ENCODE measurements at regions not wholly inside any gene's neighbourhood (a gene's known extent, or its start where the extent isn't known, plus 50 kb on each side); places are given as distances from the start of the nearest gene placed in this dataset.
"Not testable (repeated sequence)": the region's sequence is repeated elsewhere in the genome, so short reads cannot be mapped to it uniquely, and the experiment has no call there.

DNA sequence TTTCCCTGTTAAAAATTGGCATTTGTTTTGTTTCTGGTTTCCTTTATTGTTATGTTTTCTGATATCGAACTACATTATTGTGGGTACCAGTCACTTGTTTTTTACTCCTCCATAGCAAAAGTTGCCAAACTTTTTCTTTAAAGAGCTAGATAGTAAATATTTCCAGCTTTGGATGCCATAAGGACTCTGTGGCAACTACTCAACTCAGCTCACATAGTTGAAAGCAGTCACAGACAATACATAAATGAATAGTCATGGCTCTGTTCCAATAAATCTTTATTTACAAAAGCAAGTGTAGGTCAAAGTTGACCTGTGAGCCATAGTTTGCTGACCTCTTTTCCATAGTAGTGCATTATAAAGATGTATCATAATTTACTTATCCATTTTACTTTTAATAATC is 305.0 kb downstream of the RASEF start:
- Mint-ChIP-seq H3K27me3 (no peaks in the 10 kb centered on the region), H3K4me1 (no peaks in the 10 kb centered on the region), H3K9me3 (peaks cover 3% of the 10 kb centered on the region), H3K4me3 (no peak overlapping the region), H3K36me3 (no peaks in the 10 kb centered on the region), H3K27ac (no peak overlapping the region)
- DNase-seq, result no peak
- CTCF ChIA-PET, result no interaction called here

DNA sequence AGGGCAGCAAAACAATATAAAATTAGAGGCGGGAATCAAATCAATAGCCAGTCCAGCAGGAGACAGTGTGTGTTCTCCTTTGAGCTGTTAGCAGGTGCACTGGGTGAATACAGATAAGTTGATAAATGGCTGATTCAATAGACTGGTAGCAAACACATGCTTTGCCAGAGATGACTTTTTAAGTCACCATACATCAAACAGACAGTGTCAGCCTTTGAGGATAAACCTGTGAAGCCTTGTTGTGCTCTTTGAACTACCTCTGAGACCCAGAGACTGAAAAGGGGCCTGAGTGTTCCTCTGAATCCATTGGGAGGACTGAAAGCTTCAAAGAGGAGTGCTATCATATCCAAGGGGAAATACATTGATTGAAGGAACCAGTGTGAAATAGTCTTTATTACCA is 301.9 kb downstream of the RASEF start:
- Mint-ChIP-seq H3K4me3 (no peak overlapping the region), H3K4me1 (no peaks in the 10 kb centered on the region), H3K27me3 (no peaks in the 10 kb centered on the region), H3K36me3 (no peaks in the 10 kb centered on the region), H3K27ac (no peak overlapping the region), H3K9me3 (peaks cover 3% of the 10 kb centered on the region)
- DNase-seq, result no peak
- CTCF ChIA-PET, result no interaction called here

DNA sequence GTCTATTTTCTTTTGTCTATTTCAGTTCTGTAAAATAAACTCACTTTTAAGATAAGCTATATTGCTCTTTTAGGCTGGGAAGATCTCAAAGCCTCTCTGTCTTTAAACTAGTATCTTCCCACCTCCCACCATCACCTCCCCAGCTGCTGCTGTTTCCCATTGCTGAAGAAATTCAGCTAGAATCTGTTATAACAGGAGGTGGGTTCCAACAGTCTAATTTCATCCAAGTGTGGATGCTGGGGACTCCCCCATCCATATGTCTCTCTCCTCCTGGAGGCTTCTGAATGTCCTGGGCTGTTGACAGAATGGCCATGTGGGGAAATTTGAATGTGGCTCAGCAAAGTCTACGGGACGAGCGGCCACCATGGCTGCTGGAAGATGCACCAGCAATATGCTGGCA is 301.0 kb downstream of the RASEF start:
- DNase-seq, result no peak
- CTCF ChIA-PET, result no interaction called here
- H3K9me3 Mint-ChIP-seq, result peaks cover 7% of the 10 kb centered on the region
- H3K36me3 Mint-ChIP-seq, result no peaks in the 10 kb centered on the region
- no peak overlapping the region for H3K27ac Mint-ChIP-seq
- H3K27me3 Mint-ChIP-seq, result no peaks in the 10 kb centered on the region
- H3K4me3 Mint-ChIP-seq, result no peak overlapping the region
- H3K4me1 Mint-ChIP-seq, result no peaks in the 10 kb centered on the region

DNA sequence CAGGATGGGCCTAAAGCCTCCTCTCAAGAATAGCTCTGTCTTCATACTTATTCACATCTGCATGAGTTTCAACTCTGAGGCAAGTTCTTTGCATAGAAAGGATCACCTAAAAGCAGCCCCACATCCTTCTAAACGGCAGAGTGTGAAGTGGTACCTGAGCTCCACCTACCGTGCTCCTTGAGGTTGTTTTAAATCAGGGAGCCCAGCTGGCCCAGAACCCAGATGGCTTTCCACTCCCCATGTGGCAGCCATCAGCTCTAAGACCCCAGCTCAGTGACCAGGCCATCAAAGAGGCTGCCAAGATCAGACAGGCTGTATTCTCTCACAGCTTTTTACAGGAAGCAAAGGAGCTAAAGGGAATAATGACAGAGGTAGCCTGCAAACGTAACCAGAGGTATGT is 299.3 kb downstream of the RASEF start:
- Mint-ChIP-seq H3K27me3 (no peaks in the 10 kb centered on the region), H3K4me3 (no peak overlapping the region), H3K9me3 (peaks cover 4% of the 10 kb centered on the region), H3K36me3 (no peaks in the 10 kb centered on the region), H3K4me1 (no peaks in the 10 kb centered on the region), H3K27ac (no peak overlapping the region)
- CTCF ChIA-PET, result no interaction called here
- no peak for DNase-seq

DNA sequence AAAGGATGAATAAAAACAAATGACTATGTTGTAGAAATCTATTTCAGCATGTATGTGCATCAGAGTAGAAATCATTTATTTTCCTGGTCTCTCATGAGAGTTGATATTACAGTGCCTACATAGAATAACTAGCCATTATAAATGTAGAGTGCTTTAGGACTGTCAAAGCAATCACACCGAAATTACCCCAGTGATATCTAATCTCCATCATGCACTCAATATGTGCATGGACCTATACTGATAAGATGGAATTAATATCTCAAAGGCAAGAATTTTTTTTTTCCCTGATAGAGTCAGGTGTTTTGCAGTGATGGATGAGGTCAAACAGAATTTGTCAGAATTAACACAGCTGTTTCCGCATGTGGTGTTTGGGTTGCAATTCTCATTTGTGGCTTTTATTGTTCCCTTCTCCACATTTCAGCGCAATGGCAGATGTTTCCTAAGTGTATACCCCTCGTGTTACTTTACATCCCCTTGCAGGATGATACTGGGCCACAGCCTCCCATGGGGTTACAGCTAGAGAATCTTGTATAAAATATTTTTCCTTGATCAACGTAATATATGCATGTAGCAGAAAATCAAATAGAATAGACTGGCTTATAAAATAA is 298.8 kb downstream of the RASEF start:
- DNase-seq, result no peak
- no peaks in the 10 kb centered on the region for H3K36me3 Mint-ChIP-seq
- CTCF ChIA-PET, result no interaction called here
- no peaks in the 10 kb centered on the region for H3K27me3 Mint-ChIP-seq
- H3K9me3 Mint-ChIP-seq, result peaks cover 4% of the 10 kb centered on the region
- no peak overlapping the region for H3K27ac Mint-ChIP-seq
- H3K4me3 Mint-ChIP-seq, result no peak overlapping the region
- no peaks in the 10 kb centered on the region for H3K4me1 Mint-ChIP-seq

DNA sequence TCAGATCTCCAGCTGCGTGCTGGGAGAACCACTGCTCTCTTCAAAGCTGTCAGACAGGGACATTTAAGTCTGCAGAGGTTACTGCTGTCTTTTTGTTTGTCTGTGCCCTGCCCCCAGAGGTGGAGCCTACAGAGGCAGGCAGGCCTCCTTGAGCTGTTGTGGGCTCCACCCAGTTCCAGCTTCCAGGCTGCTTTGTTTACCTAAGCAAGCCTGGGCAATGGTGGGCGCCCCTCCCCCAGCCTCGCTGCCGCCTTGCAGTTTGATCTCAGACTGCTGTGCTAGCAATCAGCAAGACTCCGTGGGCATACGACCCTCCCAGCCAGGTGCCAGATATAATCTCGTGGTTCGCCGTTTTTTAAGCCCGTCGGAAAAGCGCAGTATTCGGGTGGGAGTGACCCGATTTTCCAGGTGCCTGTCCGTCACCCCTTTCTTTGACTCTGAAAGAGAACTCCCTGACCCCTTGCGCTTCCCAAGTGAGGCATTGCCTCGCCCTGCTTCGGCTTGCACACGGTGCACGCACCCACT is 288.2 kb downstream of the RASEF start:
- H3K4me1 Mint-ChIP-seq, H3K9me3 Mint-ChIP-seq, H3K27me3 Mint-ChIP-seq, H3K36me3 Mint-ChIP-seq, H3K27ac Mint-ChIP-seq, CTCF ChIA-PET, DNase-seq, H3K4me3 Mint-ChIP-seq: not testable (repeated sequence)

DNA sequence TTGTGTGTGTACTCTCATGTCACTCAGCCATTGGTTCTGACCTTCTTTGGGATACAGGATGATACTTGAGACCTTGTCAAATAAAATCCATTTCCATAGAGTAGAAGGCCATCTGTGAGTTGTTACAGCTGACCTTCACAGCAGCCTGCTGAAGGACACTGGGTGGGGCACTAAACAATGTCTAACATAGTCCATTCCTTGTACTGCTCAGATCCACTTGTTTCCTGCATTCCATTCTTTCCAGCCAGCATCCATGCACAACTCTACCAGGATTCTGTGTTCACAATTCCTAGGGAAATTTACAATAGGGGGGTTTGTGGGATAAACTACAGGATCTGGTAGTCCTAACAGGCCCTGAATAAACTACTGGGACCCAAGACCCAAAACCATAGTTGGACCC is 286.4 kb downstream of the RASEF start:
- no peaks in the 10 kb centered on the region for H3K27me3 Mint-ChIP-seq
- H3K4me3 Mint-ChIP-seq, result no peak overlapping the region
- DNase-seq, result no peak
- peaks cover 7% of the 10 kb centered on the region for H3K9me3 Mint-ChIP-seq
- CTCF ChIA-PET, result no interaction called here
- H3K36me3 Mint-ChIP-seq, result no peaks in the 10 kb centered on the region
- H3K4me1 Mint-ChIP-seq, result no peaks in the 10 kb centered on the region
- no peak overlapping the region for H3K27ac Mint-ChIP-seq

DNA sequence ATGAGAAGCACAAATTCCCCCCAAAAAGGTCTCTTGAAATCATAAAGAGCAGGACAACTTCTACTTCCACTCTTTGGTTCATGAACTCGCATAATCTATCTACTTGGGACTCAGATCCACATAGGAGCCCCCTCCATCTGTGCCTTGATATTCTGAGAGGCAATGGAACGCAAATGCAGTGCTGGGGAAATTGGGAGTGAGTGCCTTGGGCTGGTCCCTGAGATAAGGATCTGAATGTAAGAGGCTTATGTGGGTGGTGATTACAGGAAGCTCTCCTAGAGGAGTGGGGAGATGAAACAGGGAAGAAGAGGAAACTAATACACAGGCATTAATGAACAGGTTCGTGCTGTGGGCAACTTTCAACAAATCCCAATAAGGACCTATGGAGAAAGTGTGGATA is 285.6 kb downstream of the RASEF start:
- DNase-seq, result no peak
- H3K4me3 Mint-ChIP-seq, result no peak overlapping the region
- H3K36me3 Mint-ChIP-seq, result no peaks in the 10 kb centered on the region
- peaks cover 9% of the 10 kb centered on the region for H3K9me3 Mint-ChIP-seq
- H3K4me1 Mint-ChIP-seq, result no peaks in the 10 kb centered on the region
- no peak overlapping the region for H3K27ac Mint-ChIP-seq
- no peaks in the 10 kb centered on the region for H3K27me3 Mint-ChIP-seq
- CTCF ChIA-PET, result no interaction called here

DNA sequence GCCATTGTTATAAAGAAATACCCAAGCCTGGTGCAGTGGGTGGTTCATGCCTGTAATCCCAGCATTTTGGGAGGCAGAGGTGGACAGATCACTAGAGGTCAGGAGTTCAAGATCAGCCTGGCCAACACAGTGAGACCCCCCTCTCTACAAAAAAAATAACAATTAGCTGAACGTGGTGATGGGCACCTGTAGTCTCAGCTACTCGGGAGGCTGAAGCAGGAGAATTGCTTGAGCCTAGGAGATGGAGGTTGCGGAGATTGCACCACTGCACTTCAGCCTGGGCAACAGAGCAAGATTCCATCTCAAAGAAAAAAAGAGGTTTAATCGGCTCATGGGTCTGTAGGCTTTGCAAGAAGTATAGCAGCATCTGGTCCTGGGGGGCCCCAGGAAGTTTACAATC is 284.0 kb downstream of the RASEF start:
- H3K36me3 Mint-ChIP-seq, H3K27ac Mint-ChIP-seq, H3K9me3 Mint-ChIP-seq, H3K27me3 Mint-ChIP-seq, H3K4me3 Mint-ChIP-seq, DNase-seq, H3K4me1 Mint-ChIP-seq, CTCF ChIA-PET: not testable (repeated sequence)

DNA sequence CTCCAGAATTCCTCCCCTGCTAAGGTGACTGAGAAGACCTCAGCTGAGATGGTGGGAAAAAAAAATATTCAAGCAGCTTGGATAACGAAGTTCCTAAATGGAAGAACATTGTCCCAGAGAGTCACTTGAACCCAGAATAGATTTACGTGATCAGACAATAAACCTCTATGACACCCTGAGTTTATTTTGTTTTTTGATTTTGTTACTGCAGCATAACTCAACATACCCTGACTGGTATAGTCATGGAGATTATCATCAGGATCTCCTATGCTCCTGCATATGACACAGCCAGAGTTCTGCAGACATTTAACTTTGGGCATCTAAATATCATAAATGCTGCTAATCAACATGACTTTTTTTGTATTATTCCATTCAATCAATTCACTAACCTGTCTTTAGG is 282.9 kb downstream of the RASEF start:
- H3K9me3 Mint-ChIP-seq, result peaks cover 9% of the 10 kb centered on the region
- H3K27me3 Mint-ChIP-seq, result no peaks in the 10 kb centered on the region
- CTCF ChIA-PET, result no interaction called here
- H3K4me3 Mint-ChIP-seq, result no peak overlapping the region
- no peak overlapping the region for H3K27ac Mint-ChIP-seq
- H3K36me3 Mint-ChIP-seq, result no peaks in the 10 kb centered on the region
- no peak for DNase-seq
- H3K4me1 Mint-ChIP-seq, result no peaks in the 10 kb centered on the region

DNA sequence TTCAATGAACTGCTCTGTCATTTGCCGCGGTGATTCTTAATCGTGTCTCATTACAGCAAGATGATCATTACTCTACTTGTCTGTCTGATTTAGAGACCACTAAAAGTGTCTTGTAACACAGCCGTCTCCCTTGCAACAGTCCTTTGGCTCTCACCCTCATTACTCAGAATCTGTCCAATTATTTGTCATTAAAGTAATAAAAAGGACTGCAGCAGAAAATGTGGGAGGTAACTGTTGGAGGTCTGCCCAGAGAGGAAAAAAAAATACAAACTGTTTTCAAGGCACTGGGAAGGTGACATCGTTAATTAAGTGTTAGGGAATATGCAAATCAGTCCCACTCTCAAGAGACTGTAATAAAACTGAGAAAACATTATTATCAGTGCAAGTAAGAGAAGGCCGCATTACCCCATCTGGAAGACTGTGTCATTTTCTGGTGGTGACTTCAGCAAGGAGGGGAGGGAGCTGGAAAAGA is 281.0 kb downstream of the RASEF start:
- no peaks in the 10 kb centered on the region for H3K36me3 Mint-ChIP-seq
- no peak overlapping the region for H3K27ac Mint-ChIP-seq

DNA sequence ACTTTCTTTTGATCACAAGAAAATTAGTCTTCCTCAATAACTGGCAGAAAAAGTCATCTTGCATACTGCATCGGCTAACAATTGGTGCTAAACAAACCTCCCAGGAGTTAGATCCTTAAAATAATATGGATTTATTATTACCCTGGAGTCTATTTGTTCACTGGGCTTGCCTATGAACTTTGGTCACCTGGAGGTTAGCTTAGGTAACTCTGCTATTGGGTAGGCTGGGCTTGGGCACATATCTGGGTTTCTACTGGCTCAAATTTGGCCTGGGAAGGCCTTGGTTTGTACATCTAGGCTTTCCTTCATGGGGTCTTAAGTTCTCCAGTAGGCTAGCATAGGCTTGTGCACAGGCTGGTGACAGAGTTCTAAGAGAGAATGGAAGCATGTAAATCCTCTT is 279.9 kb downstream of the RASEF start:
- no peak for DNase-seq
- no peaks in the 10 kb centered on the region for H3K4me1 Mint-ChIP-seq
- no peaks in the 10 kb centered on the region for H3K36me3 Mint-ChIP-seq
- peaks cover 5% of the 10 kb centered on the region for H3K9me3 Mint-ChIP-seq
- H3K27me3 Mint-ChIP-seq, result no peaks in the 10 kb centered on the region
- CTCF ChIA-PET, result no interaction called here
- H3K27ac Mint-ChIP-seq, result no peak overlapping the region
- H3K4me3 Mint-ChIP-seq, result no peak overlapping the region

More for the DNA sequence above, 281.0 kb downstream of the RASEF start:
- no peak overlapping the region for H3K4me3 Mint-ChIP-seq
- no peaks in the 10 kb centered on the region for H3K27me3 Mint-ChIP-seq
- CTCF ChIA-PET, result no interaction called here
- DNase-seq, result no peak
- peaks cover 7% of the 10 kb centered on the region for H3K9me3 Mint-ChIP-seq
- no peaks in the 10 kb centered on the region for H3K4me1 Mint-ChIP-seq

DNA sequence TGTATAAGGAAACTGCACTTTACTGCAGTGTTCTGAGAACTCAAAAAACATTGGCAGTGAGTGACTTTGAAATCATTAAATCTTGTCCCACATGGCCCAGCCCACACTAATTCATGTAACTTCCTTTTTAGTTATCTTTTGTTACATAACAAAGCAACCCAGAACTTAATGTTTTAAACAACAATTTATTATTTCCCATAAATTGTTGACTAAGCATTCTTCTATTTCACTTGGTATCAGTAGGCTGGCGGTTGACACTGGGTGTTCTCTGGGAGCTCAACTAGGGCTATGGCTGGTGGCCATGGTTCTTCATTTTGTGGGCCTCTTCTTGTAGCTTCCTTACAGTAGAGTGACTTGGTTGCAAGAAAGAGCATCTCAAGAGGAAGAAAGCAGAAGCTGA is 278.4 kb downstream of the RASEF start:
- Mint-ChIP-seq H3K4me1 (no peaks in the 10 kb centered on the region), H3K27ac (no peak overlapping the region), H3K27me3 (no peaks in the 10 kb centered on the region), H3K36me3 (no peaks in the 10 kb centered on the region), H3K9me3 (peaks cover 2% of the 10 kb centered on the region), H3K4me3 (no peak overlapping the region)
- DNase-seq, result no peak
- CTCF ChIA-PET, result no interaction called here

DNA sequence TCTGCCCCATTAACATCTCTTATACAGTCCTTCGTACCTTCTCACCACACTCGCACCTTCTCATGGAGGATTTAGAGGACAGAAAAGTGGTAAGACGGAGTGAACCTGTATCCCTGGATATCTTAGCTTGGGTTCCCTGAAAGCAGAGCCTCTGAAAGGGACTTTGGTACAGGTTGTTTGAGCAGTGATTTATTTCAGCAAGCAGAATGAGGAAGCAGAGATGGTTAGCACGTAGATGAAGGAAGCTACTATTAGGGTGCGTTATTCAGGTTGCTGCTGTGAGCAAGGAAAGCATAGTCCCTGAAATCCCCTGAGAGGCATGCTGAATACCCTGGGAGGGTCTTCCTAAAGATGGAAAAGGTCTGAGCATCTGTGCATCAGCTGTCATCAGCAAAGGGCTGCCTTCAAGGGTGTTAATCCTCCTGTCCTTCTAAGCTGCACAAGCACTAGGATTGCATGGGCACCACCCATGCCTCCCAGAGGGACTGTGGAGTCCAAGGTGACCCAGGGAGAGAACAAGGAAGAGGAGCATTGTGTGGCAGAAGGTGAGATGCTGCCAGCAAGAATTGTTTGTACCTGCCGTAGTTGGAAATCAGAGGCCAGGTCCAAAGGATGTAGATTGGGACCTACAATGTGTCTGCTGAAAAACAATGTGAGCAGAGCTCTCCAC is 273.7 kb downstream of the RASEF start:
- Mint-ChIP-seq H3K4me3 (no peak overlapping the region), H3K9me3 (no peaks in the 10 kb centered on the region), H3K27me3 (no peaks in the 10 kb centered on the region), H3K27ac (no peak overlapping the region), H3K4me1 (no peaks in the 10 kb centered on the region), H3K36me3 (no peaks in the 10 kb centered on the region)
- no peak for DNase-seq
- CTCF ChIA-PET, result no interaction called here

DNA sequence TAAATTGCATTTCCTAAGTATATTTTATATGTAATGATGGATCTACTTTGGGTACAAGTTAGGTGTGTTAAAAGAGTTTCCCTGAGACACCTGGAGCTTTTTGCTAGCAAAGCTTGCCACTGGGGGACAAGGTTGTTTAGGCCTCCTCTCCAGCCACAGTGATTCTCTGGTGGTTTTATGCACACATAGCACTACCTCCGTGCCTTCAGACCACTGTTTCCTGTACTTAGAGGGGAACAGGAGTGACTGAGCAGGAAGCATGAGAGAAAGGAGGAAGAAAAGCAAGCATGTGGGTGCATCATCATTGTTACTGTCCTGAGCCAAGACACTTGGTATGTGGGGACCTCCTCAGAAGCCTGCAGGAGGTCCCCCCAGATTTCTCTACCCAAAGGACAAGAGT is 272.1 kb downstream of the RASEF start:
- H3K4me1 Mint-ChIP-seq, result no peaks in the 10 kb centered on the region
- no peak overlapping the region for H3K4me3 Mint-ChIP-seq
- H3K9me3 Mint-ChIP-seq, result no peaks in the 10 kb centered on the region
- H3K36me3 Mint-ChIP-seq, result no peaks in the 10 kb centered on the region
- H3K27ac Mint-ChIP-seq, result no peak overlapping the region
- CTCF ChIA-PET, result no interaction called here
- H3K27me3 Mint-ChIP-seq, result no peaks in the 10 kb centered on the region
- no peak for DNase-seq
